ENCODE measurements at regions not wholly inside any gene's neighbourhood (a gene's known extent, or its start where the extent isn't known, plus 50 kb on each side); places are given as distances from the start of the nearest gene placed in this dataset.
"Not testable (repeated sequence)": the region's sequence is repeated elsewhere in the genome, so short reads cannot be mapped to it uniquely, and the experiment has no call there.

DNA sequence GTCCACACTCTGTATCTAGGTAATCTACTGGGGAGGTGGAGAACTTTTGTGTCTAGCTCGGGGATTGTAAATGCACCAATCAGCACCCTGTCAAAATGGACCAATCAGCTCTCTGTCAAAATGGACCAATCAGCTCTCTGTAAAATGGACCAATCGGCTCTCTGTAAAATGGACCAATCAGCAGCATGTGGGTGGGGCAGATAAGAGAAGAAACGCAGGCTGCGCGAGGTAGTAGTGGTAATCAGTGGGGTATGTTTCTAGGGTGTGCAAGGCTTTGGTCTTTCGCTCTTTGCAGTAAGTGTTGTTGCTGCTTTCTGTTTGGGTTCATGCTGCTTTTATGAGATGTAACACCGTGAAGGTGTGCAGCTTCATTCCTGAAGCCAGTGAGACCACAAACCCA is 98.0 kb upstream of the IGF1R start:
- H3K27ac ChIP-seq (ENCODE audit: low read depth, low read length); H3K36me3 ChIP-seq (ENCODE audit: control insufficient read depth in 5 of 5, insufficient read depth in 5 of 5, low read length in 5 of 5); H3K4me3 ChIP-seq (ENCODE audit: low read depth in 1 of 5, low read length in 5 of 5); H3K9ac ChIP-seq (ENCODE audit: low read length in 5 of 5); H3K27me3 ChIP-seq (ENCODE audit: control insufficient read depth in 5 of 5, insufficient read depth in 4 of 5, low read length in 5 of 5); H3K9me3 ChIP-seq (ENCODE audit: control insufficient read depth in 5 of 5, low read length in 5 of 5): not testable (repeated sequence)
- H3K4me1 ChIP-seq (ENCODE audit: control insufficient read depth in 5 of 5, insufficient read depth in 5 of 5, low read length in 5 of 5) = peaks cover 2 to 27% (median 19%) of the 10 kb centered on the region in 5 donors

DNA sequence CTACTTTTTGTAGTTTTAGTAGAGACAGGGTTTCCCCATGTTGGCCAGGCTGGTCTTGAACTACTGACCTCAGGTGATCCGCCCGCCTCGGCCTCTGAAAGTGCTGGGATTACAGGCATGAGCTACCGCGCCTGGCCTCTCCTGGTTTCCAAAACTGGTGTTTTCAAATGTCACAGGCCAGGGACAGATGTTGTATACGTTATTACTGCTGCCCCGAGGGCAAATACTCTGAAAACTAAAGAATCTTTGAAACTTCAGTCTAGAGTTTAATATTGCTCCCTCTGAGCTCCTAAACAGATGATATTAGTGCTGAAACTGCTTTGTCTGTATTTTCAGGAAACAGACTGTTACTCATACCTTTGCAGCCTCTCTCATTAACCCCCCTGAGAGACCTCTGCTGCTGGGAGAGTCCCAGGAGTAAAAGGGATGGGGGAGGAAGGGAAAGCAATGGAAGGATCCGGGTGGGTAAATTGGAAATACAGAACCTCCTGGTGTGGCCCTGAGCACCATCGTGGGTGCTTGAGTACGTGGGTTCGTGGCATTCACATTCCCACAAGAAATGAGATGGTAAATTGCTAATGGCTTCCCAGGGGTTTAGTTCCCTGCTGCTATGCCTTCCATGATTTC is 96.3 kb upstream of the IGF1R start:
- Histone ChIP-seq H3K4me1 (ENCODE audit: control insufficient read depth in 5 of 5, insufficient read depth in 5 of 5, low read length in 5 of 5) (peaks cover 2 to 27% (median 19%) of the 10 kb centered on the region in 5 donors), H3K4me3 (ENCODE audit: low read depth in 1 of 5, low read length in 5 of 5) (no peak overlapping the region), H3K27me3 (ENCODE audit: control insufficient read depth in 5 of 5, insufficient read depth in 4 of 5, low read length in 5 of 5) (peaks cover 0 to 6% (median 2%) of the 10 kb centered on the region in 5 donors), H3K36me3 (ENCODE audit: control insufficient read depth in 5 of 5, insufficient read depth in 5 of 5, low read length in 5 of 5) (no peaks in the 10 kb centered on the region), H3K27ac (ENCODE audit: low read depth, low read length) (no peak overlapping the region), H3K9ac (ENCODE audit: low read length in 5 of 5) (no peak overlapping the region), H3K9me3 (ENCODE audit: control insufficient read depth in 5 of 5, low read length in 5 of 5) (no peaks in the 10 kb centered on the region)

DNA sequence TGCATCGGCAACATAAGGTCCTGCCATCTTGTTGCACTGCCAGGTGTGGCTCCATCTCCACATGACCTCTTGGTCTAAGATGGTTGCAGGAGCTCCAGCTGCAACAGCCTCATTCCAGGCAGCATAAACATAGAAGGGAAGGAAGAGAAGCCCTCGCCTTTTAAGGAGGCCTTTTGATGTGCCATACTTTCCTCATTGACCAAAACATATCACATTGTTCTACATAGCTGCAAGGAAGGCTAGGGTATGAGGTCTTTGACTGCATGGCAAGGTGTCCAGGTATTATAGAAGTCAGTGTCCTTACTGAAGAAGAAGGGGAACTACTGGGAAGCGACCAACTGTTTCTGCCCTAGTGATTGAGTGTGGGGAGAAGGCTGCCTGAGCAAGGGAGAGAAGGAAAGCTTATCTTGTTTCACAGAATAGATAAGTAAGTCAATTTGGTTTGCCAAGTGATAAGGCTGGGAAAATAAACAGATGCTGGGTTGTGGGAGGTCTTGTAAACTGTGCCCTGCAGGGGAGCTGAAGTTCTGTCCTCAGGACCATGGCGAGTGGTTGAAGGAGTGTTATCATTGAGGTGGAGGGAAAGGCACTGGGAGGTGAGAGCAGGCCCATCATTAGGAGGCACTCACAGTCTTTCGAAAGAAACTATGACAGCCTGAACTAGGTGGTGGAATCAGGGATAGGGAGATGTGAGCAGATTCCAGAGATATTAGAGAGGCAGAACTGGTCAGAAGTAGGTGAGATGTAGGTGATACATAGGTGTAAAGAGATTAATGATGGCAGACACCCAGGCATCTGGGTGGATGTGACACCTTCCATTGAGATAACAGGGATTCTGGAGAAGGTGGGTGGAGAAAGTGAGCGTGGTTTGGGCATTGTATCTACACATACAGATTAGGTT is 93.8 kb upstream of the IGF1R start:
- Histone ChIP-seq H3K36me3 (ENCODE audit: control insufficient read depth in 5 of 5, insufficient read depth in 5 of 5, low read length in 5 of 5) (no peaks in the 10 kb centered on the region), H3K27me3 (ENCODE audit: control insufficient read depth in 5 of 5, insufficient read depth in 4 of 5, low read length in 5 of 5) (peaks cover 0 to 3% (median 2%) of the 10 kb centered on the region in 5 donors), H3K27ac (ENCODE audit: low read depth, low read length) (no peak overlapping the region), H3K4me1 (ENCODE audit: control insufficient read depth in 5 of 5, insufficient read depth in 5 of 5, low read length in 5 of 5) (peaks cover 0 to 8% (median 3%) of the 10 kb centered on the region in 5 donors), H3K9me3 (ENCODE audit: control insufficient read depth in 5 of 5, low read length in 5 of 5) (no peaks in the 10 kb centered on the region), H3K9ac (ENCODE audit: low read length in 5 of 5) (no peak overlapping the region), H3K4me3 (ENCODE audit: low read depth in 1 of 5, low read length in 5 of 5) (no peak overlapping the region)

DNA sequence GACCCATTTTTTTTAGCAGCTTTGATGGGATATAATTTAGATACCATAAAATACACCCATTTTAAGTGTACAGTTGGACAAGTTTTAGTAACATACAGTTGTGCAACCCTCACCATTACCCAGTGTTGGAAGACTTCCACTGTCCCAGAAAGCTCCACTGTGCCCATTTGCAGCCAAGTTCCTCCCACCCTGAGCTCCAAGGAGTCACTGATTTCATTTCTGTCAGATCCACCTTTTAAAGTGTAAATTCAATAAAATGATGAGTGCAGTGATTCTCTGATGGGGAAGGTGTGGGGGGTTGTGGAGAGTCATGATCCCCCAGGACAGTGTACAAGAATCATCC is 93.2 kb upstream of the IGF1R start:
- Histone ChIP-seq H3K9me3 (ENCODE audit: control insufficient read depth in 5 of 5, low read length in 5 of 5) (no peaks in the 10 kb centered on the region), H3K27ac (ENCODE audit: low read depth, low read length) (no peak overlapping the region), H3K9ac (ENCODE audit: low read length in 5 of 5) (no peak overlapping the region), H3K4me1 (ENCODE audit: control insufficient read depth in 5 of 5, insufficient read depth in 5 of 5, low read length in 5 of 5) (peaks cover 0 to 8% (median 3%) of the 10 kb centered on the region in 5 donors), H3K36me3 (ENCODE audit: control insufficient read depth in 5 of 5, insufficient read depth in 5 of 5, low read length in 5 of 5) (no peaks in the 10 kb centered on the region), H3K27me3 (ENCODE audit: control insufficient read depth in 5 of 5, insufficient read depth in 4 of 5, low read length in 5 of 5) (peaks cover 0 to 4% (median 2%) of the 10 kb centered on the region in 5 donors), H3K4me3 (ENCODE audit: low read depth in 1 of 5, low read length in 5 of 5) (no peak overlapping the region)

DNA sequence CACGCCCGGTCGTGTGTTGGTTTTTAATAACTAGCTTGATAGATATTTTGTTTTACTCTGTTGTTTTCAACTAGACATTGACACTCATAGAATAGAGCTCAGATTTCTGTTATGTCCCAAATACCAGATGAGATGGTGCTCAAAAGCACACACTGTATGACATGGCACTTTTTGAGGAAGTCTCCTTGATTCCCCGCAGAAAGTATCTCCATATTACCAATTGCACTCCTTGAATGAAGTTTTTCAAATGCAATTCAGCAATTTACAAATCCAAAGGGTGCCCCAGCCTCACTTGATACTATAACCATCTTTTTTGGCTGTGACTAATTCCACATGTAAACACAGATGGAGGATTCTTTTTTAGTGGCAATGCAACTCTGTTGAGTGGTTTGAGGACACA is 92.0 kb upstream of the IGF1R start:
- Histone ChIP-seq H3K9ac (ENCODE audit: low read length in 5 of 5) (no peak overlapping the region), H3K27ac (ENCODE audit: low read depth, low read length) (no peak overlapping the region), H3K4me1 (ENCODE audit: control insufficient read depth in 5 of 5, insufficient read depth in 5 of 5, low read length in 5 of 5) (peaks cover 0 to 8% (median 3%) of the 10 kb centered on the region in 5 donors), H3K27me3 (ENCODE audit: control insufficient read depth in 5 of 5, insufficient read depth in 4 of 5, low read length in 5 of 5) (peaks cover 0 to 4% (median under 1%) of the 10 kb centered on the region in 5 donors), H3K36me3 (ENCODE audit: control insufficient read depth in 5 of 5, insufficient read depth in 5 of 5, low read length in 5 of 5) (no peaks in the 10 kb centered on the region), H3K4me3 (ENCODE audit: low read depth in 1 of 5, low read length in 5 of 5) (no peak overlapping the region), H3K9me3 (ENCODE audit: control insufficient read depth in 5 of 5, low read length in 5 of 5) (no peaks in the 10 kb centered on the region)

DNA sequence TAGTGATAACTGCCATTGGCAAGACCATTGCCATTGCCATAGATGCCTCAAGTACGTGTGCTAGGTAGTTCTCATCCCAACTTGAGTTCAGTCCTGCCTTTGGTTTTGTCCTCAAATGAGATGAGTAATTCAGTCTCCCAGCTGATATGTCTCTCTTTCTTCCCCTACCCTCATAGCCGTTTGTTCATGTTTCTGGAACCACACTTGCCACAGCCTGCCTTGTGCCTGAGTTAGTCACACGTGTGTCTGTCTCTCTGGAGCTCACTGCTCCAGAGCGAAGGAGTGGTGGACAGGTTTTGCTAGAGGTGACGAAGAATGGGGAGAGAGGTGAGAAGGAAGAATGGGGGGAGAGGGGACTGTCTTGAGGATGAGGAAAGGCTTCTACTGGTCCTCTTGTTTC is 88.0 kb upstream of the IGF1R start:
- Histone ChIP-seq H3K27ac (ENCODE audit: low read depth, low read length) (no peak overlapping the region), H3K4me3 (ENCODE audit: low read depth in 1 of 5, low read length in 5 of 5) (no peak overlapping the region), H3K36me3 (ENCODE audit: control insufficient read depth in 5 of 5, insufficient read depth in 5 of 5, low read length in 5 of 5) (no peaks in the 10 kb centered on the region), H3K27me3 (ENCODE audit: control insufficient read depth in 5 of 5, insufficient read depth in 4 of 5, low read length in 5 of 5) (peaks cover 0 to 4% (median 0%) of the 10 kb centered on the region in 5 donors), H3K9me3 (ENCODE audit: control insufficient read depth in 5 of 5, low read length in 5 of 5) (no peaks in the 10 kb centered on the region), H3K9ac (ENCODE audit: low read length in 5 of 5) (no peak overlapping the region), H3K4me1 (ENCODE audit: control insufficient read depth in 5 of 5, insufficient read depth in 5 of 5, low read length in 5 of 5) (peaks cover 0 to under 1% (median 0%) of the 10 kb centered on the region in 5 donors)

DNA sequence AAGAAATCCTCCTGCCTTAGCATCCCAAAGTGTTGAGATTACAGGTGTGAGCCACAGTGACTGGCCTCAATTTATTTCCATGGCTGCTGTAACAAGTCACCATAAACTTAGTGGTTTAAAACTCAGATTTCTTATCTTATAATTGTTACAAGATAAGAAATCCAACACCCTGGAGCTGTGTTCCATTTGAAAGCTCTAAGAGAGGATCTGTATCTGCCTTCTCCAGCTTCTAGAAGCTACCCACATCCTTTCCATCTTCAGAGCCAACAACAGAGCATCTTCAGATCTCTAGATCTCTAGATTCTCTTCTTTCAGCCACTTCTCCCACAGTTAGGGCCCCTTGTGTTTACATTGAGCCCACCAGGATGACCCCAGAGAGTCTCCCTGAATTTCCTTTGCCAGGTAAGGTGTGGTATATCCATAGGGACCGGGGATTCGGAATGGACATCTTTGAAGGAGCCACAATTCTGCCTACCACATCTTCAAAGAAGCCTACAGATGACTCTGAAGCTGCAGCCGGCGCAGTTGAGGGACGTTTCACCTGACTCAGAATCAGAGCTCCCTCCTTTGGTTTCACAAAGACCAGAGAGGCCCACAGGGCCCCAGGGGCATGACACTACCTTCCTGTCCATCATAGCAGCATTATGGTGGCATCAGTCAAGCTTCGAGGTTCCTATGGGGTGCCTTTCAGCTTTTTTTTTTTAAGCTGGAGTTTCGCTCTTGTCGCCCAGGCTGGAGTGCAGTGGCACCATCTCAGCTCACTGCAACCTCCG is 87.0 kb upstream of the IGF1R start:
- Histone ChIP-seq H3K4me1 (ENCODE audit: control insufficient read depth in 5 of 5, insufficient read depth in 5 of 5, low read length in 5 of 5) (no peaks in the 10 kb centered on the region), H3K27ac (ENCODE audit: low read depth, low read length) (no peak overlapping the region), H3K27me3 (ENCODE audit: control insufficient read depth in 5 of 5, insufficient read depth in 4 of 5, low read length in 5 of 5) (peaks cover 0 to 4% (median 0%) of the 10 kb centered on the region in 5 donors), H3K9me3 (ENCODE audit: control insufficient read depth in 5 of 5, low read length in 5 of 5) (no peaks in the 10 kb centered on the region), H3K9ac (ENCODE audit: low read length in 5 of 5) (no peak overlapping the region), H3K4me3 (ENCODE audit: low read depth in 1 of 5, low read length in 5 of 5) (no peak overlapping the region), H3K36me3 (ENCODE audit: control insufficient read depth in 5 of 5, insufficient read depth in 5 of 5, low read length in 5 of 5) (no peaks in the 10 kb centered on the region)

DNA sequence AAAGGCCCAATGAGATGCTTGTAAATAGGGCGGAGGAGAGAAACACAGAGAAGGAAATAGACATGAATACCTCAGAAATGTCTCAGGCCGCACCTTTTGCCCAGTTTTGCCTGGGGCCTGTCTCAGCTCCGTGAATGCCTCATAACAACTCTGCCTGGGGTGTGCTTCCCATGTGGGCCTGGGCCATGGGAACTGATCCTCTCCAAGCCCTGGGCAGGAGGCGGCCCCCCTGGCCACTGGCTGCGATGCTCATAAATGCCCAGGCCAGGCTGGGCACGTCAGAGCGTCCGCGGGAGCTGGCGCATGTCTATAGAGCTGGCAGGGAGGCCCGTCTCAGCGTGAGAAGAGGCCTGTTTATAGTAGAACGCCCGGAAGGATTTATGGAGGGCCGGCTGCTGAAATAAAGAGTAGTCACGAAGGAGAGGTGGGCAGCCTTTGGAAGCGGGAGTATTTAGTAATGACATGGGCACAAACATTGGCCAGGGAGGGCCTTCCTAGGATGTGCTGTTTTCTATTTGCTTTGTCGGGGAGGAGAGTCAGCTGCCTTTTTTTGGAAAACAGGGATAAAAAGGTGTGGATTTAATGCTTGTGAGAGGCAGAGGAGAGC is 85.9 kb upstream of the IGF1R start:
- Histone ChIP-seq H3K9me3 (ENCODE audit: control insufficient read depth in 5 of 5, low read length in 5 of 5) (no peaks in the 10 kb centered on the region), H3K4me1 (ENCODE audit: control insufficient read depth in 5 of 5, insufficient read depth in 5 of 5, low read length in 5 of 5) (no peaks in the 10 kb centered on the region), H3K27ac (ENCODE audit: low read depth, low read length) (no peak overlapping the region), H3K27me3 (ENCODE audit: control insufficient read depth in 5 of 5, insufficient read depth in 4 of 5, low read length in 5 of 5) (peaks cover 0 to 7% (median 0%) of the 10 kb centered on the region in 5 donors), H3K36me3 (ENCODE audit: control insufficient read depth in 5 of 5, insufficient read depth in 5 of 5, low read length in 5 of 5) (no peaks in the 10 kb centered on the region), H3K4me3 (ENCODE audit: low read depth in 1 of 5, low read length in 5 of 5) (no peak overlapping the region), H3K9ac (ENCODE audit: low read length in 5 of 5) (no peak overlapping the region)

DNA sequence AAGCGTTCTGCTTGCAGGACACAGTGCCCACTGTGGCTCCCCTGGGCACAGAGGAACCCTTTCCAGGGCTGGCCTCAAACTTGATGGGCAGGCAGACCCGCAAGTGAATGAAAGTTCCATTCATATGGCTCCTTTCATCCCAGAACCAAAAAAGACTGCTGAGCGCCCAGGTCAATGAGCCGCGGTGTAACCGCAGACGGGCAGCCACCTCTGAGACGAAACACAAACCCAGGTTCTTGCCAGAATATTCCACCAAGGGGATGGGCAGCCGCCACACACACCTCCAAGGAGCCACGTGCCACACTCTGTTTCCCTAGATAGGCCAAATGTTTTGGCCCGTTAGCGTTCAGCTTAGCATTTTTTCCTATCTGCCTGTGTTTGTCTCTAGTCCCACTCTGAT is 82.8 kb upstream of the IGF1R start:
- Histone ChIP-seq H3K27ac (ENCODE audit: low read depth, low read length) (no peak overlapping the region), H3K4me1 (ENCODE audit: control insufficient read depth in 5 of 5, insufficient read depth in 5 of 5, low read length in 5 of 5) (no peaks in the 10 kb centered on the region), H3K4me3 (ENCODE audit: low read depth in 1 of 5, low read length in 5 of 5) (no peak overlapping the region), H3K27me3 (ENCODE audit: control insufficient read depth in 5 of 5, insufficient read depth in 4 of 5, low read length in 5 of 5) (peaks cover 0 to 4% (median 0%) of the 10 kb centered on the region in 5 donors), H3K9me3 (ENCODE audit: control insufficient read depth in 5 of 5, low read length in 5 of 5) (peaks cover 0 to 5% (median 0%) of the 10 kb centered on the region in 5 donors), H3K36me3 (ENCODE audit: control insufficient read depth in 5 of 5, insufficient read depth in 5 of 5, low read length in 5 of 5) (no peaks in the 10 kb centered on the region), H3K9ac (ENCODE audit: low read length in 5 of 5) (no peak overlapping the region)
